IPS-NIHi7 (cell line): ENCODE measurements at regions not wholly inside any gene's neighbourhood (a gene's known extent, or its start where the extent isn't known, plus 50 kb on each side); places are given as distances from the start of the nearest gene placed in this dataset.
"Not testable (repeated sequence)": the region's sequence is repeated elsewhere in the genome, so short reads cannot be mapped to it uniquely, and the experiment has no call there.

Experiments used
- DNase-seq: peaks from one replicate; pipeline ENCODE4 v3.0.0; 2012; ENCODE audit warnings: mixed read lengths; ENCODE audit errors: extremely low spot score

DNA sequence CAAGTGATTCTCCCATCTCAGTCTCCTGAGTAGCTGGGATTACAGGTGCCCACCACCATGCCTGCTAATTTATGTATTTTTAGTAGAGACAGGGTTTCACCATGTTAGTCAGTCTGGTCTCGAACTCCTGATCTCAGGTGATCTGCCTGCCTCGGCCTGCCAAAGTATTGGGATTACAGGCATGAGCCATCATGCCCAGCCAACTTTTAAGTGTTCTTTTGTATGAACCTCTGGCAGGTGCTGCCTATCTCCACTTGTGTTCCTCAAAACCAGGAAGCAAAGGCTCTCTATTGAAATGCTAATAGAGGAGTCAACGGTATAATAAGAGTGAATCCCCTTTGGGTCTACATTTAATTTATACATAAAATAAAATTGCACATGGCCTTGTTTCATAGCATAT is 1212.0 kb downstream of the VRK1 start:
- not testable (repeated sequence) for DNase-seq

DNA sequence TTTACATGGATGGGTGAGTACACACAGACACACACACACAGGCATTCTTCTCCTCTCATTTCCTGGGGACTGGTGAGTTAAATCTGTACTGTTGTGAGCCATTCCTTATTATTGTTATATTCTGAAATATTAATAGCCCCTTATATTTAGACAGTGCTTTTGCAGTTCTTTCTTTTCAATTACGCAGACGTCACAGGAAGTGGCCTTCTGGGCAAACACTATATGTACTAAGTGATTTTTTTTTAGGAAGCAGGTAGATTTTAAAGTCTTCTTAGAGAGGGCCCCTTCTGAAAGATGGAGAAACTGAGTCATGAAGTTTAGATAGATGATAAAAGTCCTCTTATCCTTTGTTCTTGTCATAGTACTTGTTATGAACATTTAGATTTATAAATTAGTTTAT is 1213.6 kb downstream of the VRK1 start:
- DNase-seq, result no peak

DNA sequence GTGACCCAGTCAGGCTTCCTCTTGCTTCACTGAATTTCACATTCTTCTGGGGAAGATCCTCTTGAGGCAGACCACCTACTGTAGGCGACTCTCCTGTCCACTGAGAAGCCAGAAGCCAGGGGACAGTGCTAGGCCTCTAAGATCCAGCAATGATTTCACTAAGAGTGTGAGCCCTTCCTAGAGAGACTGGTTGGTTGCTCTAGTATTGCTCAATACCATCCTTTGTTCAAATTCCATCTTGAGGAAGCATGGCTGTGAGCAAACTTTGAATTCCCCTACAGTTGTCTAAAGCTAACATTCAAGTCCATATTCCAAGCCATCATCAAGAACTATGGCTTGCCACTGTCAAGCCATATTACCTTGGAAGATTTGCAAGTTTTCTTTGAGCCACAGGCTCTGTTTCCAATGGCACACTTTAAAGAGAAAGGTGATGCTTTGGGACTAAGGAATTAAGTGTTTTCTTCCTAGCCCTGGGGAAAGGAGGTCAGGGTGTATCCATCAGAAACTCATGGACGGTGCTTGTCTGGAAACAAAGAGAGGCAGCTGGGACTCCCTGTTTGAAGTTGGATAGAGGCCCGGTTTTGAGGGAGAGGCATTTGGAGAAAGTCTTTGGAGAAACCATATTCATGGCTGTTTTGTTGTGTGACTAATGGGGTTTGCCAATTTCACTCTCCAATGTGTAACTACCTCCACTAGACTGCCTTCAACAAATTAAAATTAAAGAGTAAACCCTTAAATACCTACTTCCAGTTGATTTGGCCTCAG is 1217.9 kb downstream of the VRK1 start:
- DNase-seq, result no peak

DNA sequence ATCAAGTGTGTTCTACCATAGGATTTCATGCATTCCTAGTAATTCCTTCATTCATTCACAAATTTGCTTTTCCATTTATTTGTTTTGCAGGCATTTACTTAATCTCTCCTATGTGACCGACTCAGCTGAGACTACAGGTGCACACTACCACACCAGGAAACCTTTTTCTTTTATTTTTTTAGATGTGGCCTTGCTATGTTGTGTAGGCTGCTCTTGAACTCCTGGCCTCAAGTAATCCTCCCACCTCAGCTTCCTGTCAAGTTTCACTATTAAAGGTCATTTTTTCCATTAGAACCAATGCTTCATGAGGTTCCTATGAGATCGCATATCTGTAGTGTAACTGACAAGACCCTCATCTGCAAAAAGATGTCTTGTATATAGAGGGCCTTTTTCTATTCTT is 1218.7 kb downstream of the VRK1 start:
- DNase-seq, result no peak

DNA sequence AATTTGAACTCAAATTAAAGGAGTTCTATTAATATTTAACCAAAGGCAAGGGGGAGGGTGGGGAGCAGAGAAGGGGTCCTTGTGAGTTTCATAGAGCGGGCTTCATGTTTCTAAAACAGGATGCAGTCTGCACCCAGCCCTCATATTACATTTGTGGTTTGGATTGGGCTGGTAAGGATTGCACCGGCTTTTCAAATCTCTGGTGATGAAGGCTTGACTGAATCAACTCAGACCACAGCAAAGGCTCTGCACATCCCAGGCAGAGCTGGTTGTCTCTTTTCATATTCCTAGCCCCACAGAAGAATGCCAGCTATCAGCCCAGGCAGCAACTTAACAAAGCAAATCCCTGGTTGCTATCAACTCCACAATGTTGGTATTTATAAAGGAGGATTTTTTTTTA is 1221.4 kb downstream of the VRK1 start:
- DNase-seq, result no peak

DNA sequence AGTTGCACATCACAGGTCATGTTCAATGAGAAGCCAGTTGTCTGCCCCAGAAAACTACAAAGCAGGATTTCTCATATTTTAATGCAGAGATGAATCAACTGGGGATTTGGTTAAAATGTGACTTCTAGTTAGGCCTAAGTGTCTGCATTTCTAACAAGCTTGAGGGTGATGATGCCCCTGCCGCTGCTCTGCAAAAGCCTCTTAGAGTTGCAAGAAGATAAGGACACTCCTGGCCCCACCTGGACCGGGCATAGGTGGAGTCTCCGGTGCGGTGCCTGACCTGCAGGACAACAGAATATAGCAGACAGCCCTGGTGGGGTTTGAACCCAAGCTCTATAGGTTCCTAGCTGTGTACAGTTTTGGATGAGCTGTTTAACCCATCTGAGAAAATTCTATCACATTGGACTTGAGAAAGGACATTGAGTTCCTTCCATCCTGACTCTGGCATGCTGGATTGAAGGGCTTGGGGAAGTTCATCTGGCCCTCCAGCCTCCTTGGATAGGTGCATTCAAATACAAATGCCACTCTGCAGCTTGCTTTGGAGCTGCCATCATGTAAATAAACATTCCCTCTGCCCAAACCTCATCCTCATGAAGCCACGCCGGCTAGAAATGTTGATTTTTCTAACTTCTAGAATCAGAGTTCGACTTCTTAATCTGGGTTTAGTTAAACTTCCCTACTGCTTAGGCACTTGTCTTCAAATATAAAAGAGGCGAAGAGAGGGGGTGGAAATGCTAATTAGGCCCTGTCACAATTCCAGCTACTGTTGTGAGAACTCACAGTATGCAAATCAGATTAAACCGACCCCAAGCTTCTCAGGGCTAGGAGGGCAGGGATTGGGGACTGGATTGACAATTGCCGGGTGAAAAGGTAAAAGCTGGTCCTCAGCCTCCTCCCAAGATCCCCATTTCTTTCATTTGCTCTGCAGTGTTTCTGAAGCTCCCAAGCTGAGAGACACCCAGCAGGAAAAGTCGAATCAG is 1225.6 kb downstream of the VRK1 start:
- DNase-seq, result peak; percentile 25

DNA sequence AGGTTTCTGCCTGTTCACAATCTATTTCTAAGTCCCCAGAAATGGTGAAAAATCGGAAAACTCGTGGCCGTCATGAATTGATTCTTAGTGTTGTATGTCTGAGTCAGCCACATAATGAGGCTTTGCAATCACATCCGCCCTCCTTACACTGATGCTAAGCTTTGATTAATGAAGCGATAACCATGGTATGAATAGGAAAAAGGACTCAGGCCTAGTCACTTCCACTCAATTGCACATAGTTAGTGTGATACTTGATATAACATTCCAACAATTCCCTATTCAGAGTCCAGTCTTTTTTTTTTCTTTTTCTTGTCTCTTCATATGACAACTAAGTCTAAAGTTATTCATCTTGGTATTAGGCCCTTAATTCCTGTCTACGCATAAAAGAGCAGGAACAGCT is 1231.0 kb downstream of the VRK1 start:
- no peak for DNase-seq

DNA sequence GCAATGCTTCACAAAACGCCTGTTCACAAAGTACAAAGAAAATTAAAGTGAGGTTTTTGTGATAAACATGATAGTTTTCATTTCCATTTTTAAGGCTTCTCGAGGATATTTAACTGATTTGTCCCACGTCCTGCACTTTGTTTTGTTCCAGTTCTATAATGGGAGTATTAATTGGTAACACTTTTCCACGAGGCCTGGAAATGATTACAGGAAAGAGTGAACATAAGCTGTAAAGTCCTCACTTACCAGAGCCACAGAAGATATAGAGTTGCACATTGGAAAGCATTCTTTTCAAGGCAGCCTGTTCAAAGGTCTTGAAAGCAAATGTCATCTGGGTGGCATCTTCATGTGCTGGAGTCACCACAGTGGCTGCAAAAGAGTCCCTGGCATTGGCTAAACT is 1236.6 kb downstream of the BCL11B start:
- DNase-seq, result no peak

DNA sequence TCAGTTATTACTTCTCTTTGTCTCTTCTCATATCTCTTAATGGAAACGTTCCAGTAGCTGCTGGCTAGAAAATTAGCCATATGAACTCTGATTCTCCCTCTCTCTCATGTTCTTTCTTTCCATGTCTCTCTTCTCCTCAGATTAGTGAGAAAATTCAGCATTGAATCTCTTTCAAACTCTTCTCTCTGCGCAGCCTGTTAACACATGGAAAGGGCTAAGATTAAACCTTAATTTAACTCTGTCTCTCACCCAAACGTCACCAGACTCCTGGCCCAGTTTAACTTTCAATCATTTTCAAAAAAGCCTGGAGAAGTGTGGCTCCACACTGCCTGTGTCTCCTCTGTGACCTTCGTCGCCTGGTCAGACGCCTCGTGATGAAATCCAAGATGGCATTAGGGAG is 1234.2 kb downstream of the BCL11B start:
- no peak for DNase-seq

DNA sequence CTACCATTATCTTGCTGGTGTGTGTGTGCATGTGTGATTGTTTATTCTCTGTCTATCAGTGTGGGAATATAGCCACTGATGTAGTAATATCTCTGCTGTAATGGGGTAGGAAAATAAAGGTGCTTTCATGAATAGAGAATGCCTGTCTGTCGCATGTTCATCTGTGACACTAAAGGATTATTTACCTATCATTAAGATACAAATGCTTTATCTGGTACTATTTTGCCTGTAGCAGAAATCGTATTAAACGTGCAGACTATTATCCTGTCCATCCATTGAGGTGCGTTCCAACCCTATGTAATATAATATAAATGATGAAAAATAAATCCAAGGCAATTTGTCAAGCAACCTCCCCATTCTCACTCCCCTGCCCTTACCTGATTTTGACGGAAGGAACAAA is 1215.1 kb downstream of the BCL11B start:
- DNase-seq, result no peak

DNA sequence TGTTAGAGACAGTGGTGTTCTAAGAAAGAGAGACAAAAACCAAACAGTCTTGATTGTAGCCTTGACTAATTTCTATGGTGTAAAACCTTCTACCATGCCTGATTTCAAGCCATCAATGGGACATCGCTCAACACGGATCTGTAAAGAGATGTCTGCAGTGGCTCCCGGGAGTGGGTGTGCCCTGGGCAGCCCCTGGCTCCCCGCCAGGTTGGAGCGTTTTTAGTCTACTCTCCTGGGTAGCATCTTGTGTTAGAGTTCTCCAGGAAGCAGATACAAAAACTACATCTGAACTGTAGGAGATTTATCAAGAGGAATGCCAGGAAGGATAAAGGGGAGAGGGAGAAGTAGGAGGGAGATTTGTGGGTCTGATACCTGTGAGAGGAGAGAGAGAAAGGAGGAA is 1212.9 kb downstream of the BCL11B start:
- no peak for DNase-seq

DNA sequence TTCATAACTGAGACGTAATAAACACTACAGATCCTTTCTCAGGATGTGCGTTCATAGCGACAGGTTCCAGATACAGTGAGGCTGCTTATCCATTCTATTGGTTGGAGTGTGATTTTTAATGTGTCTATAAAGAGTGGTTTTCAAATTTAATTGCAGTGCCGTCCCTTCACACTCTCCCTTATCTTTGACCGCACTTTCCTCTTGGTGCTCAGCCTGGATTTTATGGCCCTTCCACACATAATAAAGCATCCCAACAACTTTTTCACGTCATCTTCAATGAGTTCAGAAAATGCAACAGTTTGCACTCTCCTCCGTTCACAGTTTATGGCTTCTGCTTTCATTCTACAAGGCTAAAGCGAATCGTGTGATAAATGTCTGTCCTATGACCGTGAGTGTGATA is 1209.9 kb downstream of the BCL11B start:
- DNase-seq, result no peak

DNA sequence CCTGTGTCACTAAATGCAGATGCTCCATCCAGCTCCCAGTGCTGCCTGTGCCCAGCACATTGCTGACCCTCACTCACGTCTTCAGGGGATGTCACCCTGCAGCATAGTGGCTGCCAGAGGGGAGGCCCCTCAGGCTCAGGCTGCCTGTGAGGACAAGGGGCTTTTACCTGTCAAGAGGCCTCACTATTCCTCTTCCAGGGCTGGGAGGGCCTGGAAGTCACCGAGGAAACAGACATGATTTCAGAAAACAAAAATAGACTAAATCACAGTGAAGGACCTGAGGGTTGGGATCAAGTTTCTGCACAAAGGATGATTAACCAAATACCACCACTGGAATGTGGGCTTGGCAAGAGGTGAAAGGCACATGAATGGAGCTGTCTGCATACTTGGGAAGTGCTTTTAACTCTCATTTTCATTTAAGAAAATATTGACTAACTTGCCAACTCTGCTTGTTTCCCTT is 1202.3 kb downstream of the BCL11B start:
- peak; percentile 22 for DNase-seq

DNA sequence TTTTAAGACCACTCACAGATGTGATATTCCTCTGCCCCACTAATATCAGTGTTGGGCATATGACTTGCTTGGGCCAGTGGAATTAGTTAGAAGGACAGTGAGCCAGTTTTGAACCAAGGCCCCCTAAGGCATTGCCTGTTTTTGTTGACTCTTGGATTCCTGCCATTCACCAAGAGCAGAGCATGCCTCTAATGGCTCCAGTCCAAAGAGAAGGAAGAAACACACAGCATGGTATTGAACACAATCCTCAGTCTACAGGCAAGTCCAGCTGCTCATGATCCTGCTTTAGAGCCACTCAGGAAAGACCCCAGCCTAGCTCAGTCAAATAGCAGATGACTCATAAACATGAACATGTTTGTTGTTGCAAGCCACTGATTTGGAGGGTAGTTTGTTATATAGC is 1201.5 kb downstream of the BCL11B start:
- DNase-seq, result no peak

DNA sequence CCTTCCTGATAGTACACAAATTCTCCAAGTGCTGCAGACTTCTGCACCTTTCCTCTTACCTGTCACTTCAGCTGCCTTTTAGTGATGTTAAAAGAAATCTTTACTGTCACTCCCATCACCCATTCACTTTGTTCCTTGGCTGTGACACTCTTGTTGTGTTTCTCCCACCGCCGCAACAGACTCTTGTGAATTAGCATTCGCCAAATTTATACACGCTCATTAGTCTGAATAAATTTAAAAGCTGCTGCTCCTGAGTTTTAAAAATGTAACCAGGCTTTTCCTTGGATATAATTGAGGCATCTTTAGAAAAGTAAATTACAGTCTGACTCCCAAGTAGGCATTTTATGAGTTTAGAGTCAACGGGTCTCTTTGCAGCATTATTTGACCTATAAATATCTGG is 1197.9 kb downstream of the BCL11B start:
- no peak for DNase-seq

DNA sequence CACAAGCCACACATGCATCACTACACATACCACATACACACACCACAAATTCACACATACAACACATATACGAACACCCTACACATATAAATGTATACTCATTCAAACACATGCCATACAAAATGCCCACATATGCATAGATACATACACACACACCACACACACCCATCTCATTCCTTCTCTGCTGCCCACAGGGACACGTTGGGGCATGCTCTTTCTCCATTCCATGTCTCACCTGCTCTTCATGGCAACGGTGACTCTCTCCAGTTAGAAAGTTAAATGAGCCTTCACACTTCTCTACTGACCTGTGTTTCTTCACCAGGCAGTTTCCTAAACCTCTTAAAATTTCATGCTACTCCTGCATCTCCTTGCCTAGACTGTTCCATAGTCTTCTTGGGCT is 1194.8 kb downstream of the BCL11B start:
- DNase-seq, result no peak

DNA sequence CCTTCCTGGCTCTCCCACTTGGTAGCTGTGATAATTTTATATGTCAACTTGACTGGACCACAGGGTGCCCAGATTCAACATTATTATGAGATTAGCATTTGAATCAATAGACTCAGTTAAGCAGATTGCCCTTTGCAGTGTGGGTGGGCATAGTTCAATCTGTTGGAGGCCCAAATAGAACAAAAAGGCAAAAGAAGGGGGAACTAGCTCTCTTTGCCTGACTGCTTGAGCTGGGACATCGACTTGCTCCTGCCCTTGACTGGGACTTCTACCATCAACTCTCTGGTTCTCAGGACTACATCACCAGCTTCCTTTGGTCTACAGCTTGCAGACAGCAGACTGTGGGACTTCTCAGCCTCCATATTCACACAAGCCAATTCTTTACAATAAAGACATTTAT is 1189.2 kb downstream of the BCL11B start:
- no peak for DNase-seq

DNA sequence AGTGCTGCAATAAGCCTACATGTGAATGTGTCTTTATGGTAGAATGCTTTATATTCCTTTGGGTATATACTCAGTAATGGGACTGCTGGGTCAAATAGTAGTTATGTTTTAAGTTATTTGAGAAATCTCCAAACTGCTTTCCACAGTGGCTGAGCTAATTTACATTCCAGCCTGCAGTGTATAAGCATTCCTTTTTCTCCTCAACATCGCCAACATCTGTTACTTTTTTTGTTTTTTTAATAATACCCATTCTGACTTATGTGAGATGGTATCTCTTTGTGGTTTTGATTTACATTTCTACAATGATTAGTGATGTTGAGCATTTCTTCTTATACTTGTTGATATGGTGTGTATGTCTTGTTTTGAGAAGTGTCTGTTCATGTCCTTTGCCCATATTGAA is 1186.2 kb downstream of the BCL11B start:
- no peak for DNase-seq

DNA sequence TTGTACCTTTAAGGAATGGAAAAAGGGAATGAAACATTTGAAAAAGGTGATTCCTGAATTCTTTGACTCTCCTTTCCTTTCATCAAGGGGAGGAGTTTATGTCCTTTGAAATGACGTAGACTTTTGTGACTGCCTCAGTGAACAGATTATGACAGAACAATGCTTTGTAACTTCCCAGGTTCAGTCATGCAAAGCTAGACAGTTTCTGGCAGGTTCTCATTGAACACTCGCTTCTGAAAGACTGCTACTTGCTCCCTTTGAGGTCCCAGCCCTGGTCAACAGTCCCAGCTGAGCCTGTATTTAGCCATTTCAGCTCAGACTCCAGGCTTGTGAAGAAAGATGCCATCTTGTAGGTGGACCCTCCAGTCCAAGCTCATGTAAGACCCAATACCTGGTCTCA is 1178.9 kb downstream of the BCL11B start:
- no peak for DNase-seq

DNA sequence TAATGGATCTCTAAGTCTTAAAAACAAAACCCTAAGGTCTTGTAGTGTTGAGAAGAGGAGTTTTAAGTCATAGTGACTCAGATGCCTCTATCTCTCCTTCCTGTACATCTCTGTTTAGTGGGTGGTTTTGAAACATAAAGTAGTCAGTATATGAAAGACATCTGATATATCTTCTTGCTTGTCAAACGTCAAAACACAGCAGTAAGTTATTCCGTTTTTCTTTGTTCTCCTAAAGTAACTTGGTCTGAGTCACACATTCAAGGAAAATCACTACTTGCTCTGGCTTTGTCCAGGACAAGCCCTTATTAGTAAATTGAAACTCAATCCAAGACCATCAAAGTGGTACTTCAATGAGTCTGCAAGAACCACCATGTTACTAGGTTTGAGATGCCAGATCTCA is 1172.5 kb downstream of the BCL11B start:
- DNase-seq, result no peak

DNA sequence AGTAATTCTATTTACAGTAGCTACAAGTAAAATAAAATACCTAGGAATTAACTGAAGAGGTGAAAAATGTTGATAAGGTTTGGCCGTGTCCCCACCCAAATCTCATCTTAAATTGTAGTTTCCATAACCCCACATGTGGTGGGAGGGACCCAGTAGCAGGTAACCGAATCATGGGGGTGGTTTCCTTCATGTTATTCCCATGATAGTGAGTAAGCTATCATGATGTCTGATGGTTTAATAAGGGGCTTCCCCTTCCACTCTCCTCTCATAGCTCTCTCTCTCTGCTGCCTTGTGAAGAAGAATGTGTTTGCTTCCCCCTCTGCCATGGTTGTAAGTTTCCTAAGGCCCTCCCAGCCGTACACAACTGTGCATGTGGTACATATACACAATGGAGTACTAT is 1170.7 kb downstream of the BCL11B start:
- DNase-seq, result no peak

DNA sequence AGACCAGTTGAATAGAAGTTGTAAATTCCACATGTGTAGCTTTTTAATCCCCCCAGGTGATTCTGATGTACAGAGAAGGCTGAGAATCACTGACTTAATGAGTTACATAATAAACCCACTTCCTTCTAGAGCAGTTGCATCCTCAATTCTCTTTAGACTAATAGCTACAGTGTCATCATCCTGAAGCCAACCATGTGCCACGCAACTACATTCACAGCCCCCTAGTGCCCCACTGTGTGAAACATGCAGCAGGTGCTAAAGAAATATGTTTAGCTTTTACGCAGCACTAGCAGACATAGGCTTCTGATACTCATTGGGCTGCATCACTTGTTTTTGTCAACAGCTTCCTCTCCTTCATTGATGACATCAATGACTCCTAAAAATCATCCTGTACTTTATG is 1168.3 kb downstream of the BCL11B start:
- DNase-seq, result no peak

DNA sequence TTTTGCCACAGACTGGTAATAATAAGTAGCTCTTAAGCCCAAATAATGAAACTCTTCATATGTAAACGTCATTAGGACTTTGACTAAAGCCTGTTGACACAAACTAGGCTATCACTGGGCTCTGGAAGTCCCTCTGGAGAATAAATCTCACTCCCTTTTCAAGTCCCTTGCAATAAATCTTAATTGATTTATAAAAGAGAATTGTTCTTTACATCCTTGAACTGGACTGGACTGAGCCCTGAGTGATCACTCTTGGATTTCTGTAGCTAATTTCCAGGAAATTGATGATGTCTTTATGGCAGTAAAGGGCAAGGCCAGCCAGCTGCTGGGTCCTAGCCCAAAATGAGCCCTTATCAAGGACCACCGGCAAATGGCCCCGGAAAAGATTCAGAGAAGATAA is 1162.7 kb downstream of the BCL11B start:
- no peak for DNase-seq
